HL-60 (cell line): ENCODE measurements at regions not wholly inside any gene's neighbourhood (a gene's known extent, or its start where the extent isn't known, plus 50 kb on each side); places are given as distances from the start of the nearest gene placed in this dataset.
A peak's percentile ranks its signal among the peaks of the same experiment; 100 is the strongest.

Source experiments
- DNase-seq, 2 experiments: peaks; one replicate each; pipeline ENCODE4 v3.0.0-alpha.2; 2010 to 2020; ENCODE audit warnings: low read depth in 1 of 2, low spot score in 1 of 2
- H3K27ac ChIP-seq: fragments of 250-450 bp; sonication (Bioruptor Pico); replicated peaks from 2 replicates; pipeline ENCODE4 v1.5.1; 2020; ENCODE audit warnings: mild to moderate bottlenecking, moderate library complexity
- H3K27me3 ChIP-seq: fragments of 250-450 bp; sonication (Bioruptor Pico); 2 replicates; pipeline ENCODE4 v1.5.1; 2021; ENCODE audit warnings: mild to moderate bottlenecking, moderate library complexity; ENCODE audit not compliant: insufficient read depth, poor library complexity, severe bottlenecking
- H3K4me3 ChIP-seq: replicated peaks from 2 replicates; pipeline ENCODE4 v1.5.1; 2011; ENCODE audit warnings: mild to moderate bottlenecking, control low read depth, low read length; ENCODE audit not compliant: insufficient read depth
- GABPA ChIP-seq: IDR thresholded peaks from 2 replicates; pipeline ENCODE4 v1.6.1; 2012; ENCODE audit warnings: low read depth
- POLR2AphosphoS5 ChIP-seq: IDR thresholded peaks from 2 replicates; pipeline ENCODE4 v1.6.1; 2012; ENCODE audit warnings: low read depth
- SPI1 ChIP-seq: IDR thresholded peaks from 2 replicates; pipeline ENCODE4 v1.6.1; 2012; ENCODE audit warnings: low read depth, mild to moderate bottlenecking, borderline replicate concordance
- TF ChIP-seq, protein P1 (sequence below): IDR thresholded peaks from one replicate; pipeline ENCODE4 v1.5.1; 2011; ENCODE audit warnings: low read length, control low read depth, inconsistent platforms; ENCODE audit not compliant: insufficient read depth
- TF ChIP-seq, protein P2 (sequence below): IDR thresholded peaks from 2 replicates; pipeline ENCODE4 v1.6.1; 2012; ENCODE audit warnings: low read depth; ENCODE audit not compliant: insufficient replicate concordance

- no peak for DNase-seq
- H3K27me3 ChIP-seq: peaks cover under 1% of the 10 kb centered on the region
- TF ChIP-seq, protein P1, sequence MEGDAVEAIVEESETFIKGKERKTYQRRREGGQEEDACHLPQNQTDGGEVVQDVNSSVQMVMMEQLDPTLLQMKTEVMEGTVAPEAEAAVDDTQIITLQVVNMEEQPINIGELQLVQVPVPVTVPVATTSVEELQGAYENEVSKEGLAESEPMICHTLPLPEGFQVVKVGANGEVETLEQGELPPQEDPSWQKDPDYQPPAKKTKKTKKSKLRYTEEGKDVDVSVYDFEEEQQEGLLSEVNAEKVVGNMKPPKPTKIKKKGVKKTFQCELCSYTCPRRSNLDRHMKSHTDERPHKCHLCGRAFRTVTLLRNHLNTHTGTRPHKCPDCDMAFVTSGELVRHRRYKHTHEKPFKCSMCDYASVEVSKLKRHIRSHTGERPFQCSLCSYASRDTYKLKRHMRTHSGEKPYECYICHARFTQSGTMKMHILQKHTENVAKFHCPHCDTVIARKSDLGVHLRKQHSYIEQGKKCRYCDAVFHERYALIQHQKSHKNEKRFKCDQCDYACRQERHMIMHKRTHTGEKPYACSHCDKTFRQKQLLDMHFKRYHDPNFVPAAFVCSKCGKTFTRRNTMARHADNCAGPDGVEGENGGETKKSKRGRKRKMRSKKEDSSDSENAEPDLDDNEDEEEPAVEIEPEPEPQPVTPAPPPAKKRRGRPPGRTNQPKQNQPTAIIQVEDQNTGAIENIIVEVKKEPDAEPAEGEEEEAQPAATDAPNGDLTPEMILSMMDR: no peak
- no peak for TF ChIP-seq POLR2AphosphoS5
- TF ChIP-seq GABPA: no peak
- TF ChIP-seq, protein P2, sequence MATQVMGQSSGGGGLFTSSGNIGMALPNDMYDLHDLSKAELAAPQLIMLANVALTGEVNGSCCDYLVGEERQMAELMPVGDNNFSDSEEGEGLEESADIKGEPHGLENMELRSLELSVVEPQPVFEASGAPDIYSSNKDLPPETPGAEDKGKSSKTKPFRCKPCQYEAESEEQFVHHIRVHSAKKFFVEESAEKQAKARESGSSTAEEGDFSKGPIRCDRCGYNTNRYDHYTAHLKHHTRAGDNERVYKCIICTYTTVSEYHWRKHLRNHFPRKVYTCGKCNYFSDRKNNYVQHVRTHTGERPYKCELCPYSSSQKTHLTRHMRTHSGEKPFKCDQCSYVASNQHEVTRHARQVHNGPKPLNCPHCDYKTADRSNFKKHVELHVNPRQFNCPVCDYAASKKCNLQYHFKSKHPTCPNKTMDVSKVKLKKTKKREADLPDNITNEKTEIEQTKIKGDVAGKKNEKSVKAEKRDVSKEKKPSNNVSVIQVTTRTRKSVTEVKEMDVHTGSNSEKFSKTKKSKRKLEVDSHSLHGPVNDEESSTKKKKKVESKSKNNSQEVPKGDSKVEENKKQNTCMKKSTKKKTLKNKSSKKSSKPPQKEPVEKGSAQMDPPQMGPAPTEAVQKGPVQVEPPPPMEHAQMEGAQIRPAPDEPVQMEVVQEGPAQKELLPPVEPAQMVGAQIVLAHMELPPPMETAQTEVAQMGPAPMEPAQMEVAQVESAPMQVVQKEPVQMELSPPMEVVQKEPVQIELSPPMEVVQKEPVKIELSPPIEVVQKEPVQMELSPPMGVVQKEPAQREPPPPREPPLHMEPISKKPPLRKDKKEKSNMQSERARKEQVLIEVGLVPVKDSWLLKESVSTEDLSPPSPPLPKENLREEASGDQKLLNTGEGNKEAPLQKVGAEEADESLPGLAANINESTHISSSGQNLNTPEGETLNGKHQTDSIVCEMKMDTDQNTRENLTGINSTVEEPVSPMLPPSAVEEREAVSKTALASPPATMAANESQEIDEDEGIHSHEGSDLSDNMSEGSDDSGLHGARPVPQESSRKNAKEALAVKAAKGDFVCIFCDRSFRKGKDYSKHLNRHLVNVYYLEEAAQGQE: no peak
These were observed 175.0 kb upstream of the CYRIA start for GRCh38 chr2:16840496-16841172.

DNA sequence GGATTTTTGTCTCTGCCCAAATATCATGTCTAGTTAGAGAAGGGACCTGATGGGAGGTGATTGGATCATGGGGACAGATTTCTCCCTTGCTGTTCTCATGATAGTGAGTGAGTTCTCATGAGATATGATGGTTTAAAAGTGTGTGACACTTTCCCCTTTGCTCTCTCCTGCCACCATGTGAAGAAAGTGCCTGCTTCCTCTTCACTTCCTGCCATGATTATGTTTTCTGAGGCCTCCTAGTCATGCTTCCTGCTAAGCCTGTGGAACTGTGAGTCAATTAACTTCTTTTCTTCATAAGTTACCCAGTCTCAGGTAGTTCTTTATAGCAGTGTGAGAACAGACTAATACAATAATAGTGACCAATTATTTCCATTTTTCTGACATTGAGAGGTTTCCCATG lies 167.3 kb upstream of the CYRIA start:
- no peak overlapping the region for H3K4me3 ChIP-seq
- TF ChIP-seq, protein P1: no peak
- TF ChIP-seq POLR2AphosphoS5 (no peak), GABPA (no peak)
- TF ChIP-seq, protein P2: no peak
- peak in 1 of 2 experiments; percentile 6 for DNase-seq

More at GRCh38 chr2:16840496-16841172, 175.0 kb upstream of the CYRIA start:
- no peak overlapping the region for H3K27ac ChIP-seq
- no peak overlapping the region for H3K4me3 ChIP-seq

GRCh38 chr2:16828828-16829160 lies 163.2 kb upstream of the CYRIA start:
- no peak for DNase-seq
- TF ChIP-seq GABPA: no peak
- TF ChIP-seq, protein P2: no peak
- TF ChIP-seq, protein P1: no peak
- no peak for TF ChIP-seq POLR2AphosphoS5
- no peak for TF ChIP-seq SPI1
- H3K27me3 ChIP-seq: no peaks in the 10 kb centered on the region
- H3K4me3 ChIP-seq: no peak overlapping the region
- H3K27ac ChIP-seq: no peak overlapping the region

More for the DNA sequence above, 167.3 kb upstream of the CYRIA start:
- peaks cover 2% of the 10 kb centered on the region for H3K27me3 ChIP-seq
- no peak overlapping the region for H3K27ac ChIP-seq
